IMR-90 (cell line): ENCODE measurements at regions not wholly inside any gene's neighbourhood (a gene's known extent, or its start where the extent isn't known, plus 50 kb on each side); places are given as distances from the start of the nearest gene placed in this dataset.
"Not testable (repeated sequence)": the region's sequence is repeated elsewhere in the genome, so short reads cannot be mapped to it uniquely, and the experiment has no call there.

ENCODE experiments used
- ATAC-seq: fragments of 200-7000 bp; cut with Tn5 transposase; 2 replicates; pipeline ENCODE4 v1.9.1; 2020; ENCODE audit warnings: low read depth, mild to moderate bottlenecking, moderate library complexity
- BruUV-seq: library from RNA; stranded (reverse); fragments of 400-500 nt; replicated peaks from 2 replicates; lab custom pipeline; 2021; lab: Mats Ljungman, UMichigan
- CTCF ChIA-PET: fragments of 300-600 bp; formaldehyde crosslinking; extraction: SDS; loops from one replicate; lab custom pipeline; 2021; ENCODE audit warnings: antibody characterized with exemption; lab: Yijun Ruan, JAX
- POLR2A ChIA-PET: fragments of 300-600 bp; sonication (Branson Sonifier 250); formaldehyde crosslinking; loops from one replicate; lab custom pipeline; 2022; ENCODE audit warnings: antibody characterized with exemption; ENCODE audit not compliant: unreplicated experiment; lab: Charles Lee
- DNase-seq: peaks from one replicate; pipeline ENCODE4 v3.0.0; 2013
- H2AFZ ChIP-seq: replicated peaks from 2 replicates; pipeline ENCODE3; 2013; ENCODE audit warnings: low read length, mild to moderate bottlenecking; ENCODE audit not compliant: poor library complexity
- H2AK5ac ChIP-seq: 2 replicates; pipeline ENCODE4 v1.6.1; 2013; ENCODE audit warnings: low read depth, low read length, inconsistent platforms
- H2AK9ac ChIP-seq: replicated peaks from 2 replicates; pipeline ENCODE3; 2013; ENCODE audit warnings: mild to moderate bottlenecking, low read depth, low read length, moderate library complexity; ENCODE audit not compliant: poor library complexity
- H2BK120ac ChIP-seq: 2 replicates; pipeline ENCODE4 v1.6.1; 2013; ENCODE audit warnings: low read depth, low read length, inconsistent platforms
- H2BK15ac ChIP-seq: 3 replicates; pipeline ENCODE4 v1.6.1; 2013; ENCODE audit warnings: low read depth, low read length, inconsistent platforms
- H2BK20ac ChIP-seq: 2 replicates; pipeline ENCODE4 v1.6.1; 2013; ENCODE audit warnings: low read depth, mild to moderate bottlenecking, inconsistent platforms, low read length, moderate library complexity
- H2BK5ac ChIP-seq: 2 replicates; pipeline ENCODE4 v1.6.1; 2013; ENCODE audit warnings: mild to moderate bottlenecking, low read depth, low read length, inconsistent platforms; ENCODE audit not compliant: poor library complexity, severe bottlenecking
- H3K14ac ChIP-seq: replicated peaks from 2 replicates; pipeline ENCODE4 v1.6.1; 2013; ENCODE audit warnings: low read depth, low read length, inconsistent platforms
- H3K18ac ChIP-seq: 2 replicates; pipeline ENCODE4 v1.6.1; 2013; ENCODE audit warnings: low read depth, low read length, control low read depth
- H3K23ac ChIP-seq: 2 replicates; pipeline ENCODE4 v1.6.1; 2013; ENCODE audit warnings: low read depth, low read length, inconsistent platforms
- H3K27ac ChIP-seq: 2 replicates; pipeline ENCODE4 v1.5.1; 2013; ENCODE audit warnings: mild to moderate bottlenecking, control low read depth, low read length; ENCODE audit not compliant: insufficient read depth
- H3K27me3 ChIP-seq: 2 replicates; pipeline ENCODE4 v1.6.1; 2013; ENCODE audit warnings: low read length; ENCODE audit not compliant: control insufficient read depth, insufficient read depth
- H3K36me3 ChIP-seq: 2 replicates; pipeline ENCODE4 v1.6.1; 2013; ENCODE audit warnings: low read length, mixed read lengths; ENCODE audit not compliant: control insufficient read depth, insufficient read depth
- H3K4ac ChIP-seq: 2 replicates; pipeline ENCODE4 v1.6.1; 2013; ENCODE audit warnings: low read depth, low read length, inconsistent platforms
- H3K4me1 ChIP-seq: 2 replicates; pipeline ENCODE4 v1.6.1; 2013; ENCODE audit warnings: low read length, mixed read lengths; ENCODE audit not compliant: control insufficient read depth, insufficient read depth
- H3K4me2 ChIP-seq: 2 replicates; pipeline ENCODE4 v1.6.1; 2013; ENCODE audit warnings: low read depth, mild to moderate bottlenecking, control low read depth, low read length, moderate library complexity
- H3K4me3 ChIP-seq: 2 replicates; pipeline ENCODE4 v1.5.1; 2013; ENCODE audit warnings: low read depth, mild to moderate bottlenecking, control low read depth, low read length, moderate library complexity; ENCODE audit not compliant: insufficient read depth
- H3K56ac ChIP-seq: 2 replicates; pipeline ENCODE4 v1.6.1; 2013; ENCODE audit warnings: low read length, inconsistent platforms; ENCODE audit not compliant: insufficient read depth; ENCODE audit errors: extremely low read depth
- H3K79me1 ChIP-seq, 2 experiments: 2 replicates each; pipeline ENCODE4 v1.6.1; 2013; ENCODE audit warnings: low read length in 2 of 2, inconsistent platforms in 1 of 2, low read depth in 1 of 2
- H3K9ac ChIP-seq: 2 replicates; pipeline ENCODE4 v1.6.1; 2013; ENCODE audit warnings: low read depth, low read length, control low read depth
- H3K9me1 ChIP-seq: 2 replicates; pipeline ENCODE4 v1.6.1; 2013; ENCODE audit warnings: low read length, inconsistent platforms; ENCODE audit not compliant: insufficient read depth
- H3K9me3 ChIP-seq: 2 replicates; pipeline ENCODE4 v1.6.1; 2013; ENCODE audit warnings: low read length; ENCODE audit not compliant: control insufficient read depth, insufficient read depth
- H4K20me1 ChIP-seq: 2 replicates; pipeline ENCODE4 v1.6.1; 2013; ENCODE audit warnings: low read length, inconsistent platforms; ENCODE audit not compliant: insufficient read depth
- H4K5ac ChIP-seq: 2 replicates; pipeline ENCODE4 v1.6.1; 2013; ENCODE audit warnings: mild to moderate bottlenecking, low read depth, low read length, control low read depth
- H4K8ac ChIP-seq, 2 experiments: 2 replicates each; pipeline ENCODE4 v1.6.1; 2013; ENCODE audit warnings: low read depth in 2 of 2, low read length in 2 of 2, control low read depth in 1 of 2, inconsistent platforms in 1 of 2
- H4K91ac ChIP-seq: 2 replicates; pipeline ENCODE4 v1.6.1; 2013; ENCODE audit warnings: low read depth, low read length, inconsistent platforms; ENCODE audit not compliant: insufficient read depth
- BHLHE40 ChIP-seq: fragments of 150-350 bp; IDR thresholded peaks from 2 replicates; pipeline ENCODE4 v1.6.1; 2016; ENCODE audit warnings: mild to moderate bottlenecking, low read depth, low read length
- CHD1 ChIP-seq: IDR thresholded peaks from 2 replicates; pipeline ENCODE4 v1.6.1; 2012; ENCODE audit warnings: low read depth, low read length, improper control_type of control experiment
- FOS ChIP-seq: fragments of 150-350 bp; IDR thresholded peaks from 2 replicates; pipeline ENCODE4 v1.6.1; 2016; ENCODE audit warnings: low read depth, low read length
- MAZ ChIP-seq: IDR thresholded peaks from 2 replicates; pipeline ENCODE4 v1.6.1; 2012; ENCODE audit warnings: low read depth, mild to moderate bottlenecking, low read length, improper control_type of control experiment, moderate library complexity, borderline replicate concordance
- MXI1 ChIP-seq: IDR thresholded peaks from 2 replicates; pipeline ENCODE4 v1.6.1; 2012; ENCODE audit warnings: low read depth, mild to moderate bottlenecking, low read length, moderate library complexity, borderline replicate concordance
- POLR2A ChIP-seq: IDR thresholded peaks from 2 replicates; pipeline ENCODE4 v1.6.1; 2012; ENCODE audit warnings: mild to moderate bottlenecking, low read depth, low read length
- RCOR1 ChIP-seq: IDR thresholded peaks from 2 replicates; pipeline ENCODE4 v1.6.1; 2012; ENCODE audit warnings: mild to moderate bottlenecking, low read length, improper control_type of control experiment; ENCODE audit not compliant: insufficient replicate concordance
- RFX5 ChIP-seq: IDR thresholded peaks from 2 replicates; pipeline ENCODE4 v1.8.0; 2012; ENCODE audit warnings: low read depth, mild to moderate bottlenecking, low read length, moderate library complexity
- WGBS, 2 experiments: methylation state at CpG; one replicate each; pipeline versions ENCODE4 v1.1.5 to v1.1.7; 2013; ENCODE audit warnings: missing lambda C conversion rate in 2 of 2; ENCODE audit not compliant: insufficient read length in 1 of 2; ENCODE audit errors: extremely low coverage in 2 of 2; 5-methylcytosine and 5-hydroxymethylcytosine counted together
- dilution Hi-C: fragments of 300-500 bp; cut with HindIII; formaldehyde crosslinking; loops from one replicate; pipeline ENCODE4 v1.14.3; 2018; ENCODE audit warnings: low sequenced_read_pairs; ENCODE audit not compliant: unreplicated experiment
- in situ Hi-C: fragments of 300-500 bp; cut with MboI; formaldehyde crosslinking; loops from 3 replicates; pipeline ENCODE4 v1.14.3; 2019; ENCODE audit warnings: low sequenced_read_pairs, inconsistent platforms, mixed read lengths
- intact Hi-C: fragments of 100-400 bp; cut with micrococcal nuclease; formaldehyde crosslinking; loops from 2 replicates; pipeline ENCODE4 v1.10.0; 2022
- TF ChIP-seq, protein P1 (sequence below): fragments of 150-350 bp; IDR thresholded peaks from 2 replicates; pipeline ENCODE4 v1.6.1; 2016; ENCODE audit warnings: low read depth, mild to moderate bottlenecking, low read length, moderate library complexity, borderline replicate concordance

DNA sequence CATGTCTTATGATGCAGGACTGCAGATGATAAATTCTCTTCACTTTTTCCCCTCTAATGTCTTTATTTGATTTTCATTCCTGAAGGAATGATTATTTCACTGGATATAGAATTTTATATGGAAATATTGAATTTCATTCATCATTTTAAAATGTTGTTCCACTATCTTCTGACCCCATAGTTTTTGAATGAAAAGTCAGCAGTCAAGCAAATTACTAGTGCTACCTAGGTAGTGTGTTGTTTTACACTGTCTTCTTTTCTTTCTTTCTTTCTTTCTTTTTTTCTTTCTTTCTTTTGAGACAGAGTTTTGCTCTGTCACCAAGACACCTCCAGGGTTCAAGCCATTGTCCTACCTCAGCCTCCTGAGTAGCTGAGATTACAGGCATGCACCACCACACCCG, 76.9 kb downstream of the WSB1 start:
- no peaks in the 10 kb centered on the region for H3K79me1 ChIP-seq
- ATAC-seq (no peak), DNase-seq (no peak)
- in situ Hi-C loops (no loop called here), intact Hi-C loops (no loop called here), dilution Hi-C loops (no loop called here)
- ChIA-PET POLR2A (interaction anchor here (0.6 kb wide), 1 partner anchor 145 kb away, joined by 5 read pairs; no protein-coding TSS in a partner anchor), CTCF (no interaction called here)
- no TSS peak for BruUV-seq
- H4K20me1 ChIP-seq = no peaks in the 10 kb centered on the region
- H3K9me1 ChIP-seq = peaks cover 8% of the 10 kb centered on the region; the same call in 1 of the 2 replicates
- H3K4ac ChIP-seq = no peak overlapping the region
- H3K9me3 ChIP-seq = peaks cover 4% of the 10 kb centered on the region; the same call in 1 of the 2 replicates
- TF ChIP-seq MAZ (no peak), BHLHE40 (no peak), RFX5 (no peak), MXI1 (no peak), POLR2A (no peak), CHD1 (no peak), FOS (no peak), RCOR1 (no peak)
- TF ChIP-seq, protein P1, sequence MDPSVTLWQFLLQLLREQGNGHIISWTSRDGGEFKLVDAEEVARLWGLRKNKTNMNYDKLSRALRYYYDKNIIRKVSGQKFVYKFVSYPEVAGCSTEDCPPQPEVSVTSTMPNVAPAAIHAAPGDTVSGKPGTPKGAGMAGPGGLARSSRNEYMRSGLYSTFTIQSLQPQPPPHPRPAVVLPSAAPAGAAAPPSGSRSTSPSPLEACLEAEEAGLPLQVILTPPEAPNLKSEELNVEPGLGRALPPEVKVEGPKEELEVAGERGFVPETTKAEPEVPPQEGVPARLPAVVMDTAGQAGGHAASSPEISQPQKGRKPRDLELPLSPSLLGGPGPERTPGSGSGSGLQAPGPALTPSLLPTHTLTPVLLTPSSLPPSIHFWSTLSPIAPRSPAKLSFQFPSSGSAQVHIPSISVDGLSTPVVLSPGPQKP = no peak
- no peak overlapping the region for H2BK5ac ChIP-seq
- H2BK20ac ChIP-seq = no peak overlapping the region
- no peak overlapping the region for H3K27ac ChIP-seq
- H4K91ac ChIP-seq = no peak overlapping the region
- H2BK15ac ChIP-seq = no peak overlapping the region
- H3K18ac ChIP-seq = no peak overlapping the region
- no peak overlapping the region for H2AK9ac ChIP-seq
- no peak overlapping the region for H4K5ac ChIP-seq
- no peak overlapping the region for H3K56ac ChIP-seq
- no peak overlapping the region for H3K14ac ChIP-seq
- no peak overlapping the region for H3K4me3 ChIP-seq
- H3K27me3 ChIP-seq = no peaks in the 10 kb centered on the region
- H2AFZ ChIP-seq = no peak overlapping the region
- no peak overlapping the region for H2BK120ac ChIP-seq
- WGBS, 2 experiments = no CpG with 5 or more reads among the region's 1 CpG
- H3K23ac ChIP-seq = no peak overlapping the region
- no peak overlapping the region for H3K4me2 ChIP-seq
- no peak overlapping the region for H4K8ac ChIP-seq
- H3K4me1 ChIP-seq = peaks cover 2% of the 10 kb centered on the region; the same call in 1 of the 2 replicates
- H3K9ac ChIP-seq = no peak overlapping the region
- no peaks in the 10 kb centered on the region for H3K36me3 ChIP-seq
- no peak overlapping the region for H2AK5ac ChIP-seq

DNA sequence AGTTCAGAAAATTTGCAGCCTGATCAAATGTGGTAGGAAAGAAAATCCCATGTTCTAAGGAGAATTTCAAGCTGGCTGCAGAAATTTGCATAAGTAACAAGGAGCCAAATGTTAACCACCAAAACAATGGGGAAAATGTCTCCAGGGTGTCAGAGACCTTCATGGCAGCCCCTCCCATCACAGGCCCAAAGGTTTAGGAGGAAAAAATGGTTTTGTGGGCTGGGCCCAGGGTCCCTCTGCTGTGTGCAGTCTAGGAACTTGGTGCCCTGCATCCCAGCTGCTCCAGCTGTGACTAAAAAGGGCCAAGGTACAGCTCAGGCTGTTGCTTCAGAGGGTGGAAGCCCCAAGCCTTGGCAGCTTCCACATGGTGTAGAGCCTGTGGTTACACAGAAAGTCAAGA, 79.8 kb downstream of the WSB1 start:
- ATAC-seq, H3K18ac ChIP-seq, H4K91ac ChIP-seq, H3K4me1 ChIP-seq, H4K5ac ChIP-seq, in situ Hi-C loops, H3K14ac ChIP-seq, H3K79me1 ChIP-seq, H3K56ac ChIP-seq, H3K36me3 ChIP-seq, H2BK120ac ChIP-seq, H3K27me3 ChIP-seq, H3K4me2 ChIP-seq, H3K4me3 ChIP-seq, DNase-seq, H3K9me1 ChIP-seq, H3K4ac ChIP-seq, H2BK5ac ChIP-seq, dilution Hi-C loops, H2AK5ac ChIP-seq, intact Hi-C loops, BruUV-seq, H2AFZ ChIP-seq, H3K9me3 ChIP-seq, H3K9ac ChIP-seq, H4K8ac ChIP-seq, H2BK20ac ChIP-seq, H2AK9ac ChIP-seq, H3K23ac ChIP-seq, H3K27ac ChIP-seq, POLR2A ChIA-PET, H4K20me1 ChIP-seq, H2BK15ac ChIP-seq: not testable (repeated sequence)
- CTCF ChIA-PET = interaction anchor here (1.1 kb wide), 1 partner anchor 228 kb away, joined by 4 read pairs; no protein-coding TSS in a partner anchor
